GM18951 (cell line): ENCODE measurements at regions not wholly inside any gene's neighbourhood (a gene's known extent, or its start where the extent isn't known, plus 50 kb on each side); places are given as distances from the start of the nearest gene placed in this dataset.

Experiments
- POLR2A ChIP-seq: IDR thresholded peaks from 4 replicates; pipeline ENCODE4 v1.6.1; 2011; ENCODE audit warnings: mild to moderate bottlenecking; ENCODE audit not compliant: insufficient read length, insufficient read depth; ENCODE audit errors: extremely low read depth
- in situ Hi-C: fragments of 300-500 bp; cut with MboI; formaldehyde crosslinking; loops from one replicate; pipeline ENCODE4 v1.12.0; 2022; ENCODE audit warnings: low sequenced_read_pairs, mixed read lengths, inconsistent platforms; ENCODE audit not compliant: unreplicated experiment

DNA sequence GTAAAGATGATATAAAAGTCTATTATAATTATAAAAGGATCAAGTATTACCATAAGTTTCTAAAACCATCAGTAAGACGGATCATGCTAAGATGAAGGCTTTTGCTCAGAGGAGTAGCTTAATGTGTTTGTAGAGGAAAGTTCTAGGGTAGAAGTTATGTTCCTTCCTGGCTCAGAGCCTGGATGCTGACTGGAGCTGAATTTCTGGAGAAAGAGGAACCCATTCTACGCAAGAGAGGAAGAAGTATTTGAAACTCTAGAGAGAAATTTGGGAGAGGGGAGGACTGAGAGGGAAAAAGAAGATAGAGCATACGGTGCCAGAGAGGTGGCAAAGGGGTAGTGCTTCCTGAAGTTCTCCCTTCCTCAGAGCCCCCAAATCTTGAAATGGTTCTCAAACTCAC, 51.4 kb upstream of the SGCG start:
- TF ChIP-seq POLR2A: no peak
- in situ Hi-C loops: no loop called here
